K562 (cell line): ENCODE measurements at regions not wholly inside any gene's neighbourhood (a gene's known extent, or its start where the extent isn't known, plus 50 kb on each side); places are given as distances from the start of the nearest gene placed in this dataset.

Experiments used
- ATAC-seq: fragments of 200-7000 bp; cut with Tn5 transposase; 3 replicates; pipeline ENCODE4 v1.9.1; 2020; ENCODE audit warnings: moderate library complexity
- BruUV-seq: library from RNA; stranded (reverse); fragments of 400-500 nt; replicated peaks from 2 replicates; lab custom pipeline; 2021; lab: Mats Ljungman, UMichigan
- CTCF ChIA-PET: fragments of 300-600 bp; formaldehyde crosslinking; extraction: SDS; loops from one replicate; lab custom pipeline; 2021; ENCODE audit warnings: low intra/inter-chr PET ratio; lab: Yijun Ruan, JAX
- POLR2A ChIA-PET: fragments of 300-600, 350-650 bp; sonication (Branson Sonifier 250); formaldehyde crosslinking; extraction: SDS; loops from one replicate; lab custom pipeline; 2021; ENCODE audit warnings: antibody characterized with exemption, inconsistent platforms; lab: Yijun Ruan, JAX
- DNase-seq, 4 experiments: peaks; one replicate each; pipeline versions ENCODE4 v3.0.0 to v3.0.0-alpha.2; 2011 to 2018; ENCODE audit warnings: low spot score in 3 of 4, mixed read lengths in 3 of 4; ENCODE audit errors: extremely low read depth in 1 of 4
- FAIRE-seq: peaks from 2 replicates; lab custom pipeline; 2011; peaks lifted over from hg19 to GRCh38; lab: Jason Lieb, UNC
- H2AFZ ChIP-seq: 2 replicates; pipeline ENCODE4 v1.6.0; 2011; ENCODE audit warnings: low read depth, low read length, control low read depth, inconsistent platforms
- H3K27ac ChIP-seq: fragments of 200-600 bp; 3 replicates; pipeline ENCODE4 v1.8.0; 2011; ENCODE audit warnings: low read depth, mild to moderate bottlenecking, control low read depth, inconsistent platforms, low read length, moderate library complexity, mixed read lengths; ENCODE audit errors: extremely low read depth
- H3K27me3 ChIP-seq, 2 experiments: fragments of 300-600 bp in 1 of 2; 2 replicates in 1 of 2; 3 replicates in 1 of 2; pipeline versions ENCODE4 v1.6.0 to v1.8.0; 2011; ENCODE audit warnings: inconsistent platforms in 2 of 2, low read length in 2 of 2, mild to moderate bottlenecking in 1 of 2, mixed read lengths in 1 of 2, moderate library complexity in 1 of 2; ENCODE audit not compliant: control insufficient read depth in 2 of 2, insufficient read depth in 2 of 2
- H3K36me3 ChIP-seq: fragments of 300-600 bp; 3 replicates; pipeline ENCODE4 v1.8.0; 2011; ENCODE audit warnings: mild to moderate bottlenecking, low read length, inconsistent platforms; ENCODE audit not compliant: control insufficient read depth, insufficient read depth
- H3K4me1 ChIP-seq, 2 experiments: fragments of 200-600 bp in 1 of 2; replicated peaks in 1 of 2; 2 replicates in 1 of 2; 3 replicates in 1 of 2; pipeline versions ENCODE4 v1.5.1 to v1.8.0; 2011; ENCODE audit warnings: inconsistent platforms in 2 of 2, low read length in 2 of 2, mild to moderate bottlenecking in 1 of 2, mixed read lengths in 1 of 2, moderate library complexity in 1 of 2; ENCODE audit not compliant: control insufficient read depth in 2 of 2, insufficient read depth in 2 of 2
- H3K4me2 ChIP-seq: 2 replicates; pipeline ENCODE4 v1.6.1; 2011; ENCODE audit warnings: low read length, control low read depth, inconsistent platforms, mixed read lengths; ENCODE audit not compliant: insufficient read depth
- H3K4me3 ChIP-seq: fragments of 200-600 bp; sonication (generic), shearing (Covaris generic); 2 replicates; pipeline ENCODE4 v1.5.1; 2016; ENCODE audit warnings: control low read depth, inconsistent platforms
- H3K79me2 ChIP-seq: fragments of 200-600 bp; 3 replicates; pipeline ENCODE4 v1.8.0; 2011; ENCODE audit warnings: low read length, inconsistent platforms; ENCODE audit not compliant: control insufficient read depth, insufficient read depth
- H3K9ac ChIP-seq, 2 experiments: 2 replicates each; pipeline versions ENCODE4 v1.6.0 to v1.6.1; 2011; ENCODE audit warnings: low read depth in 2 of 2, low read length in 2 of 2, control low read depth in 1 of 2, inconsistent platforms in 1 of 2, mild to moderate bottlenecking in 1 of 2, mixed read lengths in 1 of 2; ENCODE audit not compliant: insufficient read depth in 1 of 2
- H3K9me1 ChIP-seq: one replicate; pipeline ENCODE4 v1.6.0; 2011; ENCODE audit warnings: inconsistent platforms, mild to moderate bottlenecking, low read length, moderate library complexity; ENCODE audit not compliant: control insufficient read depth, insufficient read depth
- H3K9me3 ChIP-seq: replicated peaks from 2 replicates; pipeline ENCODE4 v1.5.1; 2011; ENCODE audit warnings: low read depth, low read length, inconsistent platforms; ENCODE audit not compliant: control insufficient read depth, insufficient read depth
- H4K20me1 ChIP-seq: replicated peaks from 2 replicates; pipeline ENCODE4 v1.6.1; 2011; ENCODE audit warnings: low read length, inconsistent platforms, mixed read lengths; ENCODE audit not compliant: control insufficient read depth, insufficient read depth
- HBP1 ChIP-seq: fragments of 450-650 bp; formaldehyde crosslinking; IDR thresholded peaks from 2 replicates; pipeline ENCODE4 v1.4.0; 2022; ENCODE audit warnings: missing genetic modification characterization
- SIX5 ChIP-seq, 2 experiments: IDR thresholded peaks; 2 replicates each; pipeline ENCODE4 v1.6.1; 2011; ENCODE audit warnings: low read length in 2 of 2, borderline replicate concordance in 1 of 2, low read depth in 1 of 2, mild to moderate bottlenecking in 1 of 2, moderate library complexity in 1 of 2; ENCODE audit not compliant: insufficient read depth in 1 of 2
- ZBTB7A ChIP-seq: IDR thresholded peaks from 2 replicates; pipeline ENCODE4 v1.6.1; 2011; ENCODE audit warnings: low read depth, mild to moderate bottlenecking, low read length, moderate library complexity, borderline replicate concordance; ENCODE audit not compliant: control insufficient read depth
- ZFP36 ChIP-seq: fragments of 150-350 bp; IDR thresholded peaks from 2 replicates; pipeline ENCODE4 v1.6.1; 2018; ENCODE audit warnings: low read length, low read depth; ENCODE audit not compliant: partially characterized antibody
- ZNF280B ChIP-seq: fragments of 250-450 bp; sonication (Bioruptor Pico); IDR thresholded peaks from 2 replicates; pipeline ENCODE4 v1.5.1; 2021; ENCODE audit warnings: mild to moderate bottlenecking
- ZNF512 ChIP-seq: IDR thresholded peaks from 2 replicates; pipeline ENCODE4 v1.6.1; 2016; ENCODE audit warnings: missing genetic modification characterization, missing compliant biosample characterization
- WGBS: fragments of 100-300 bp; shearing (Covaris generic); methylation state at CpG from one replicate; pipeline ENCODE4 v1.1.6; 2016; ENCODE audit warnings: low coverage, mixed read lengths; ENCODE audit not compliant: insufficient coverage; ENCODE audit errors: missing lambda C conversion rate; 5-methylcytosine and 5-hydroxymethylcytosine counted together
- in situ Hi-C: fragments of 300-500 bp; cut with MboI; formaldehyde crosslinking; loops from 4 replicates; pipeline ENCODE4 v1.15.0; 2018; ENCODE audit warnings: inconsistent platforms, mixed read lengths
- intact Hi-C: fragments of 100-400 bp; cut with micrococcal nuclease; formaldehyde crosslinking; loops from 2 replicates; pipeline ENCODE4 v1.14.2; 2022
- TF ChIP-seq, protein P1 (sequence below), 3 experiments: IDR thresholded peaks in 2 of 3; conservative IDR thresholded peaks in 1 of 3; 2 replicates each; pipeline ENCODE4 v1.5.1; 2011 to 2012; ENCODE audit warnings: low read length in 3 of 3, mild to moderate bottlenecking in 3 of 3, control low read depth in 2 of 3, improper control_type of control experiment in 1 of 3, inconsistent platforms in 1 of 3, low read depth in 1 of 3, mixed read lengths in 1 of 3, moderate library complexity in 1 of 3; ENCODE audit not compliant: insufficient read depth in 2 of 3
- TF ChIP-seq, protein P2 (sequence below): IDR thresholded peaks from 3 replicates; pipeline ENCODE4 v1.6.1; 2011; ENCODE audit warnings: borderline replicate concordance, mild to moderate bottlenecking; ENCODE audit not compliant: insufficient read length, insufficient read depth

- no peak for TF ChIP-seq HBP1
- TF ChIP-seq, protein P1, sequence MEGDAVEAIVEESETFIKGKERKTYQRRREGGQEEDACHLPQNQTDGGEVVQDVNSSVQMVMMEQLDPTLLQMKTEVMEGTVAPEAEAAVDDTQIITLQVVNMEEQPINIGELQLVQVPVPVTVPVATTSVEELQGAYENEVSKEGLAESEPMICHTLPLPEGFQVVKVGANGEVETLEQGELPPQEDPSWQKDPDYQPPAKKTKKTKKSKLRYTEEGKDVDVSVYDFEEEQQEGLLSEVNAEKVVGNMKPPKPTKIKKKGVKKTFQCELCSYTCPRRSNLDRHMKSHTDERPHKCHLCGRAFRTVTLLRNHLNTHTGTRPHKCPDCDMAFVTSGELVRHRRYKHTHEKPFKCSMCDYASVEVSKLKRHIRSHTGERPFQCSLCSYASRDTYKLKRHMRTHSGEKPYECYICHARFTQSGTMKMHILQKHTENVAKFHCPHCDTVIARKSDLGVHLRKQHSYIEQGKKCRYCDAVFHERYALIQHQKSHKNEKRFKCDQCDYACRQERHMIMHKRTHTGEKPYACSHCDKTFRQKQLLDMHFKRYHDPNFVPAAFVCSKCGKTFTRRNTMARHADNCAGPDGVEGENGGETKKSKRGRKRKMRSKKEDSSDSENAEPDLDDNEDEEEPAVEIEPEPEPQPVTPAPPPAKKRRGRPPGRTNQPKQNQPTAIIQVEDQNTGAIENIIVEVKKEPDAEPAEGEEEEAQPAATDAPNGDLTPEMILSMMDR (IDR thresholded peaks at IDR 0.05 in 2 of 3, conservative IDR thresholded peaks at IDR 0.05 in 1 of 3; ENCODE audit: insufficient read depth in 2 of 3, low read depth in 1 of 3, low read length in 3 of 3), result peak; percentile 18 to 35 (median 31); a peak in 4 of 6 replicates
- peak; percentile 87 for TF ChIP-seq ZFP36
- TF ChIP-seq, all 486 proteins: peak for 7
These were observed 143.5 kb downstream of the SCARB1 start (continued) for GRCh38 chr12:124720004-124720680.

DNA sequence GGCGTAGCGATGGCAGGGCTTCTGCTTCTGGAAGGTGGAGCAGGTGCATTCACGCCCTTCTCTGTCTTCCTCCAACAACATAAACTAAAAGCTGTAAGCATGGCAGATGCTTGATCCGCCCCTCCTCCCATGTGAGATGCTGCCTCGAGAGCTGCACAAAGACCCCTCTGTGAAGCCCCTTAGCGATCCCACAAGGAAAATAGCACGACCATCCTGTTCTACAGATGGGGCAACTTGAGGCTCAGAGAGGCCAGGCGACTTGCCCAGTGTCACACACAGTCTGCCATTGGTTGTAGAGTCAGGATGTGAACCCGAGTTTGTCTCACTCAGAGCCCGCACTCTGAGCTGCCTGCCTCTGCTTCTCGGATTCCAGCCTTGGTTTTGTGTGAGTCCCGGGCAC, 144.4 kb downstream of the SCARB1 start:
- no peak for DNase-seq
- Histone ChIP-seq H3K27me3 (peaks cover 17 to 34% of the 10 kb centered on the region in 2 experiments; a peak in 4 of 5 replicates), H3K79me2 (no peaks in the 10 kb centered on the region), H3K36me3 (no peaks in the 10 kb centered on the region), H3K27ac (no peak overlapping the region), H3K4me3 (no peak overlapping the region), H3K9me1 (no peaks in the 10 kb centered on the region), H3K4me1 (peaks cover 11 to 13% of the 10 kb centered on the region in 2 experiments; a peak in 3 of 5 replicates), H3K9me3 (no peaks in the 10 kb centered on the region), H3K4me2 (no peak overlapping the region), H3K9ac (no peak overlapping the region), H2AFZ (no peak overlapping the region), H4K20me1 (no peaks in the 10 kb centered on the region)
- BruUV-seq, result no TSS peak
- ATAC-seq, result no peak
- 5% methylated on average over 12 of the region's 12 CpGs for WGBS
- POLR2A ChIA-PET, result interaction anchor here (0.8 kb wide), 1 partner anchor 15 kb away, joined by 3 read pairs; no protein-coding TSS in a partner anchor
- no peak for TF ChIP-seq ZNF280B (CRISPR knock-in tag)
- TF ChIP-seq ZBTB7A, result no peak
- no peak for TF ChIP-seq SIX5 (IDR thresholded peaks at IDR 0.05; ENCODE audit: borderline replicate concordance in 1 of 2, insufficient read depth in 1 of 2, low read depth in 1 of 2, low read length in 2 of 2)
- TF ChIP-seq, protein P2, sequence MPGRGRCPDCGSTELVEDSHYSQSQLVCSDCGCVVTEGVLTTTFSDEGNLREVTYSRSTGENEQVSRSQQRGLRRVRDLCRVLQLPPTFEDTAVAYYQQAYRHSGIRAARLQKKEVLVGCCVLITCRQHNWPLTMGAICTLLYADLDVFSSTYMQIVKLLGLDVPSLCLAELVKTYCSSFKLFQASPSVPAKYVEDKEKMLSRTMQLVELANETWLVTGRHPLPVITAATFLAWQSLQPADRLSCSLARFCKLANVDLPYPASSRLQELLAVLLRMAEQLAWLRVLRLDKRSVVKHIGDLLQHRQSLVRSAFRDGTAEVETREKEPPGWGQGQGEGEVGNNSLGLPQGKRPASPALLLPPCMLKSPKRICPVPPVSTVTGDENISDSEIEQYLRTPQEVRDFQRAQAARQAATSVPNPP, result no peak
- TF ChIP-seq ZNF512 (tag), result no peak
- in situ Hi-C loops (no loop called here), intact Hi-C loops (no loop called here)
- CTCF ChIA-PET, result no interaction called here
- FAIRE-seq, result no peak
